NCI-H526 (cell line): ENCODE measurements at regions not wholly inside any gene's neighbourhood (a gene's known extent, or its start where the extent isn't known, plus 50 kb on each side); places are given as distances from the start of the nearest gene placed in this dataset.

Experiments used
- DNase-seq, 2 experiments: peaks; one replicate each; lab custom pipeline; 2025; lab: John Stamatoyannopoulos, UW

DNA sequence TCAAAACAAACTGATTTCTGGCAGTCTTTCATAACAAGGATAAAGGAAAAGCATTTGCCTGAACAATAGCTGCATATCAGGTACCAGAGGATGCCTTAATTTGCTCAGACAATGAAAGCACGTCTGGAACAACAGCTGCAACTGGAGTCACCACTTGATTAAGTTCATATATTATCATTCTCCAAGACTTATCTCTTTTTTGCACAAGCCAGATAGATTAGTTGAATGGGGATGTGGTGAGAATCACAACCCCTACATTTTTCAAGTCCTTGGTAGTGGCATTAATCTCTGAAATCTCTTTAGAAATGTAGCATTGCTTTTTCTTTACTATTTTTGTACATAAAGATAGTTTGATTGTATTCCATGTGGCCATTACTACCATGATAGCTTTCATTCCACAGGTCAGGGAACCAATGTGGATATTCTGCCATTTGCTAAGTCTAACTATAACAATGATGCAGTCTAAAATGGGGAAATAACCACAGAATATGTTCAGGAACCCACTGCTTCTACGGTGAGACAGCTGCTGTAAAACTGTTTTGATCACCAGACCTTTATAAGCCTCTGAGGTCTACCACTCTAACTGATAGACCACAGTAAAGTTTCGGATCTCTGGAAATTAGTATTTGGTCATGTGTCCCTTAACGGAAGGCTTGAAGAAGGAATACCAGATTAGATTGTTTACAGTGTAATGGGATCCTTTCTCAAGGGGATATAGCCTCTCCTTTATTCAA is 1176.2 kb downstream of the DNAJB9 start:
- DNase-seq: no peak

DNA sequence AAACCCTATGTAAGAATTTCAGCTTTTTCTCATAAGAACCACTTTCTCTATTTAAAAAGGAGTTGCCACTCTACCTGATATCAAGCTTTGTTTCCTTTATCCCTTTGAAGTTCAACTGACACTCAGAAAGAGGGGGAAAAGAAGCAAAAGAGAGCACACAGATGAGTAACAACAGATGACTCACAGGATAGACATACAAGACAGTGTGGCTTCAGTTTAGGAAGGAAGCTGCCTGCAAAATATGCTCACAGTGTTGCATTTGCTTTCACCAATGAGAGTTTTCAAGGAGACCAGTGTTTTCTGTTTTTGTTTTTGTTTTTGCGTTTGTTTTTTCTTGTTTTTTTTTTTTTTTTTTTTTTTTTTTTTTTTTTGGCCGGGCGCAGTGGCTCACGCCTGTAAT is 1181.6 kb downstream of the DNAJB9 start:
- DNase-seq: no peak

DNA sequence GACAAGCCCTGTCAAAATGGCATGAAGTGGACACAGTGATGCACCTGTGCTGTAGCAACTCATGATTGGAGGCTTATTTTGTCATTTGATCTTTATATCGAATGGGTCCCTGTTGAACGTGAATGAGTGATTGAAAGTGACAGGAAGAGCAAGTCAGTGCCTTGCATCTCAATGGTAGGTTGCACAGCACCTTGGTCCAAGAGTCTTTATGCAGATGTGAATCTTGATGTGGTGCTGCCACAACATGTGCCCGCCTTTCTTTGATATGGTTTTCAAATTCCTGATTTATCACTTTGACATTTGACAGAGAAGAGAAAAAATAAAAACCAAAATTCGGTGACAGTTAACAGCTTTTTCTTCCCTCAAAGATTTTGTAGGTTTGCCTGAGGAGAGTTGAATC is 1182.4 kb downstream of the DNAJB9 start:
- no peak for DNase-seq

DNA sequence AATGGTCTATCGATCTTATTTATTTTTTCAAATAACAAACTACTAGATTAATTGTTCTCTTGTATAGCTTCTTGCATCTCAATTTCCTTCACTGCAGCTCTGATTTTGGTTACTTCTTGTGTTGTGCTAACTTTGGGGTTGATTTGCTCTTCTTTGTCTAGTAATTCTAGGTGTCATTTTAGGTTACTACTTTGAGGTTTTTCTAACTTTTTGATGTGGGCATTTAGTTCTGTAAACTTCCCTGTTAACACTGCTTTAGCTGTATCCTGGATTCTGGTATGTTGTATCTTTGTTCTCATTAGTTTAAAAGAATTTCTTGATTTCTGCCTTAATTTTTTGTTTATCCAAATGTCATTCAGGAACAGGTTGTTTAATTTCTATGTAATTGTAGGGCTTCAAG is 1188.0 kb downstream of the DNAJB9 start:
- DNase-seq: no peak

DNA sequence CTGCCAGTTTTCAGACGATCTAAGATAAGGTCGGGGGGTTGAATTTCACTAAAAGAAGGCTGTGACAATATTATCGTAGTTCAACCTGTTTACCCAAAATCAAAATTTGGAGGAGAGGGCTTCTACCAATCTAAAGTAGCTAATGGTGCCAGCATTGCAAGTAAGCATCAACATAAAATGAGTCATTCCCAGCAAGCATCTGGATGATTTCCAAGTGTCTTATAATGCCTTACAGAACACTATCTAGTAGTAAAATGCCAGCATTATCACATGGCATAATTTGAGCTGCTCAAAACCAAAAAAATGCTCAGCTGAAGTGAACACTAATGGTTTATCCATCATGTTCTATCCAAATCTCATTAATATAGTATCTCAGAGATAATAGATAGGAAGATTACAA is 1193.9 kb downstream of the DNAJB9 start:
- no peak for DNase-seq

DNA sequence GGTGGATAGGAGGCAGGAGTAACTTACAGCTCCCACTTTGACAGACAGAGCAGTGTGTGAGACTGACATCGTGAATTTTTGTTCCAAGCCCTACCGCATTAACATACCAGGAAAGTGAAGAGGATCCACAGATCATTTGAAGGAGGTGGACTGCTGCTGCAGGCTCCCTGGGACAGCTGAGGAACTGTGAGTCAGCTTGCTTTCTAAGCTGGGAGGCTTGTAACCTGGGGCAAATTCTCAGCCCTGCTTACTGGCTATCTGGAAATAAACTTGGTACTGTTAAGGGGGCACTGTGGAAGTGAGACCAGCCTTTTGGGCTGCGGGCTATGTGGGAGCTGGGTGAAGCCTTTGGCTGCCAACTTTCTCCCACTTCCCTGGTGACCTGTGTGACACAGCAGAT is 1202.5 kb downstream of the DNAJB9 start:
- no peak for DNase-seq

DNA sequence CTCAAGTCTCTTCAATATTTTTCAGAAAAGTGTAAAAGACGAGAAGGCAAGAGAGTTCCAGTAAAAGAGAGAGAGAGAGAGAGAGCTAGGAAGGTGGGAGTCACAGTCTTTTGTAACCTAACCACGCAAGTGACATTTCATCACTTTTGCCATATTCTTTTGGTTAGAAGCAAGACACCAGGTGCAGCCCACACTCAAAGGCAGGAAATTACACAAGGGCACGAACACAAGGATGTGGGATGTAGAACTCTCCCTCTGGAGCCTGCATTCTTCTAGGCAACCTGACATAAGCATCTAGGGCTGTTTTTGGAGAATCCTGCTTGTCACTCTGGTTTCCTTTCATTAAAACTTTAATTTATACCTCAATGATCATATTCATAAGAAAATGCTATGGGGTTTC is 1213.1 kb downstream of the DNAJB9 start:
- no peak for DNase-seq

DNA sequence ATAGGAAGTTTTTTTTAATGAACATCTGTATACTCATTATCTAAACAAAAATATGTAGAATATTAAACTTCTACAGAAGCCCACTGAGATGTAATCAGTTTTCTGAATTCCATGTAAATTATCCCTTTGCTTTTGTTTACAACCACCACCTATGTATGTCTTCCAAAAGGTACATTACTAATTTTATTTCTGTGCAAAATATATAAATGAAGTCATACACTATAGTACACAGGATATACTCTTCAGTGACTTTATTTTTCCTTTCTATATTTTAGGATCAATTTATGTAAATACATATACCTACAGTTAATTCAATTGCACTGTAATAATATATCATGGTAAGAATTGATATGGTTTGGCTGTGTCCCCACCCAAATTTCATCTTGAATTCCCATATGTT is 1236.9 kb downstream of the DNAJB9 start:
- DNase-seq: no peak

DNA sequence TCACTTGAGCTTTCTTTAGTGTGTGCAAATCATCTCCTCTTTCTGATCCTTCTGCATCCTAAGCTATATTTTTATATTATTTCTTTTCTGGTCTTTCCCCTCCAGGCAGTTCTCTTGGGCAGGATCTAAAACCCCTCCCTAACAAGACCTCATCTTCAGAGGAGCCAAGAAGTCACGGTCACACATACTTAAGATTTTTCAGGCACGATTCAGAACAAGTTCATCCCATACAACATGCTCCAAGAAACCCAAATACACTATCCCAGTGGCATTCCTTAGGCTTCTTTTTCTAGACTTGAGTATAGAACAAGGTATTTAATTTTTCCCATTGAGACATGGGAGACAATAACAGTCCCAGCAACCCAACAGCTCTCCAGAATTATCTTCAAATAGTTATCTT is 1251.5 kb downstream of the DNAJB9 start:
- DNase-seq: no peak

DNA sequence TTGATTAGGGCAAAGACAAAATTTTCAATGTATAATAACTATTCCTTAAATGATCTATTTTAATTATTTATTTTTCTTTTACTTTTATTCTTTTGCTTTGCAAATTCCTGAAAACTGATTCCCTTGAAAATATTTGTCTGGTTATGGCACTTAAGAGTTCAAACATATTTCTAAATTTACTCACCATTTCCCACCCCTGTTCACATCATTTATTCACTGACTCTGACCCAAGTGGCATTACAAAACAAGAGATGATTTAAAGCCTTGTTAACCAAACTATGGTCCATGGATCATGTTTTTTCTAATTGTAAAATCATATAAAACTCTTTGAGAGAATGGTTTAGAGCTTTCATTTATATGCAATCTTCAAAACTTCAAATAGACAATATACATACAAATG is 1256.1 kb upstream of the LRRN3 start:
- no peak for DNase-seq

DNA sequence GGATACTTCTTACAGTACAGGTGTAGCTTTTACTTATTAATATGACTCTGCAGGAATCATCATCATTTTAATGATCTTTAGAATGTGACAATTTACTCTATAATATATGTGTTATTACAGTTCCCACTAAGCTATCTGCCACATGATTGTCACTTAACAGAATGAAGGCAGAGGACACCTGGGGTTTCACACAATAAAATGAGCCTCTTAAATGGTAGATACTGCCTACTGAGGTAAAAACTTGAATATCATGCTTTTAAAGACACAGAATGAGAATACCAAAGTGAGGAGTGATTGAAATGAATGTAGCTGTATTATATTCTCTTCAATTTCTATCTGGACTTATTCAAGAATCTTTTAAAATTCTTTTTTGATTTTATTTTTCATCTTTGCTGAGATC is 1255.3 kb upstream of the LRRN3 start:
- DNase-seq: no peak

DNA sequence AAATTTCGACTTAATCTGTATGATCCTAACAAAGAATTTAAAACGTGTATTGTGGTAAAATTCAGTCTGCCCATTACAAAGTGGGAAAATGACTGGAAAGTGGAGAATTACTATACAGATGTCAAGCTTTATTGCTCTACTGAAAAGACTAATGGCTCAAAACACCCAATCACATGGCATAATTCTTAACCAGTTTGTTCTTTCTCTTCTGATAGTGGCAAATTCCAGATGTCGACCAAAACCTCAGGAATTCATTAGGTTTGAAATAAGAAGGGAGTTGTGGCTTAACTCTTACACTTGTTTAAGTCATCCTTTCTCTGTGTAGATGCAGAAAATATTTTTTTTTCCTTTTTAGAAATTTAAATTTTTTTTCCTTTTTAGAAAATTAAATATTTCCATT is 1254.9 kb upstream of the LRRN3 start:
- DNase-seq: no peak

DNA sequence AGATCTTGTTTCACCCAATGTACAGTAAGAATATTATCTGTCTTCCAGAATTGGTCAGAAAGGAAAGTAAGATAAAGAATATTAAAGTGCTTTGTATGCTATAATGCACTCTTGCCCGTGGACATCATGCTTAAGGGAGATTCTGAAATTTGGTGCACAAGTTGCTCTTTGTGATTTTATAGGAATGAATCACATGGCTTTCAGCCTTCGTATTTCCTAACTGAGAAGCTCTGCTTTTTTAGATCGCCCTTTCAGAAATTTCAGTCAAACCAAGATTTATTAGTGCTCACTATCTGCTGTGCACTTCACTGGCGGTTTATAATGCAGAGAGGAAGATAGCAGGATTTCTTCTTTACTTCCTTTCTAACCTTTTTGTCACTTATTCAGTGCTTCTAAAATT is 1248.5 kb upstream of the LRRN3 start:
- no peak for DNase-seq

DNA sequence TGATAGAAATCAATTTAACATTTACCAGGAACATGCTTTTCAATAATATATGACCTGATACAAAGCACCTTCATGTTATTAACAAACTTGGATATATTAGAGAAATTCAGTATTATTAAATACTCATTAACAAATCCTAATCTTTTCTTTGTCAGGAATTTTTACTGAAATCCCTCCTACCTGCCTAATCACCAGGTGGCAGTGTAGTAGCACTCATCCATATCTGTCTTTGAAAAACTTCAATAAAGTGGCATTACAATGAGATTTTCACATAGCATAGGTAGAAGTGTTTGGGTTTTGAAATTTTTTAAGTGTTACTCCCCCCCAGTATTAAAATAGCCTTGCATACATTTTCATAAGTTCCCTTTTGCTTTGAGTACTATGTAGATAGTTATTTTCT is 1246.6 kb upstream of the LRRN3 start:
- peak in 1 of 2 experiments; percentile 42 for DNase-seq

DNA sequence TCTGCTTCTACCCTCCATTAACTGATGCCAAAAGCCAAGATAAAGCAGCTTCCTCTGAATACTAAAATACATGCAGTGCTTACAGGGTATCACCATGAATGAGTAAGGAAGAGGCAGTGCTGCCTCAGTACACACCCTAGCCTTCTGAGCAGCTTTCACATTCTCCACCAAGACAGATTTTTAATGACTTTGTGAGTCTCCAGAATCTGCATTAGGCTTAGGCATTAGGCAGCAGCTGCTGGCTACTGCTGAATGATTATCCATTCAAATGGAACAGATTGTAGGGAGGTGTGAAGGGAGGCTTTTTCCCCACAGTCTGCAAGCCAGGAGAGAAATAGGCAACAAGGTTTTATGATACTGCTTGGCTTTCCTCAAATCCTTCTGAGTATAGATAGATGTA is 1226.7 kb upstream of the LRRN3 start:
- no peak for DNase-seq

DNA sequence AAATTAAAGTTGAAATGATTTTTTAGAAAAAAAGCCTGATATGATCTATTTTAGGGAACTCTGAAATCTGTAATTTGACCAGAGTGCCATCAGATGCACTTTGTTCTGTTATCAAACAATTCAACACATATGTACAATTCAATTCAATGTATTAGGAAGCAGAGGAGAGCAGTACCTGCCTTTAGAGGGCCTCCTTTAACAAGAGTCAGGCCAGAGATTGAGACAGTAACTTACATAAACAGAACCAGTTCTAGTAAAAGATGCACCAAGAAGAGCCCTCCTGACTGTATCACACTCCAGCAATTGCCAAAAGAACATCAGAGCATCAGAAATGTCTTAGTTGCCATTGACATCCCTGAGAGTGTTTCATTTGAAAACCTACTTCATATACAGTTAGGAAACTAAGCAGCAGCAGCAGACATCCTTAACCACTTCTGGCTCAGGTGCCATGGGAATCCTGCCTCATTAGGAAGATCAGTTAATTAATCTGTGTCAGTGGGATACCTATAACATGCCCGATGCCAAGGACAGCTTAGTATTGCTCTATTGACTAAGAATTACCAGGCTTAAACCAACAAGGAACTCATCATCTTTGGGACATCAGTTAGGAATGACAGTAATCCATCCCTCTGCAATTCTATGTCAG is 1222.6 kb upstream of the LRRN3 start:
- DNase-seq: peak in 1 of 2 experiments; percentile 16

DNA sequence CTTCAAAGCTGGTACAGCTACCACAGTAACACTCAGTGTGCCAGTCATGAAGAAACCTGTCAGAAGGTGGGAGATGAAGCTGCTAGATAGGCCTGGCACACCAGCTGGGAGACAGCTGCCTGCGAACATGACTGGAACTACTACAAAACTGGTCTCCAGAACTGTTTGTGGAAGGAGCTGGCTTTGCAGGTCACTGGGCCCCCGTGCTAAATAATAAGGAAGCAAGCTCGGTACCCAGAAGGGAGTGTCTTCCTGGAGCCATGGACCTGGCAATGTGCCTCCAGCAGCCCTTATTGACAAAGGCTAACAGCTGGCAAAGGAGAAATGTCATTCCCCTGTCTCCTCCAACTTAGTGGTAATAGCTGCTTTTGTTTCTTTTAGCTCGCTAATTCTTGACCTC is 1217.6 kb upstream of the LRRN3 start:
- no peak for DNase-seq

DNA sequence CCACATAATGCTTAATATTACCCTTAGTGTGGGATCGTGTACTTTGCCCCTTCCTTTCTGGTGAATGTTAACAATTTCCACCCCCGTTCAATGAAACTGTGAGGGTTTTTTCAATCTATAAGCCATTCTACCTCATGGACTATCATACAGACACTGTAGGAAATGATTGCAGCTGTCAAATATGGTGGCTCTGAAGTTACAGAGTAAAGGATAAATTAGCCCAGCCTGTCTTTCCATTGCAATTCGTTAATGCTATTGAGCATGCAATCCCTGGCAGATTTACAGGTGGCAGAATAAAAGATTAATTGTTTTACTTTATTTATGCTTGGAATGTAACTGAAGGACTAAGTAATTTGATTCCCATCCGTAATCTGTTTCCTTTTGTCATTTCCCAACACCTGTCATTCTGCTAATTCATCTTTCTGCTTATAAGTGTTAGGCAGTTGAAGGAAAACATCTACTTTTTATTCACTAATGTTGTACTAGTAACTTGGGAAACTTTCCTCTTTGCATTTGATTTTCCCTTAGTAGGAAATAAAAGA is 1211.6 kb upstream of the LRRN3 start:
- DNase-seq: peak in 1 of 2 experiments; percentile 12

DNA sequence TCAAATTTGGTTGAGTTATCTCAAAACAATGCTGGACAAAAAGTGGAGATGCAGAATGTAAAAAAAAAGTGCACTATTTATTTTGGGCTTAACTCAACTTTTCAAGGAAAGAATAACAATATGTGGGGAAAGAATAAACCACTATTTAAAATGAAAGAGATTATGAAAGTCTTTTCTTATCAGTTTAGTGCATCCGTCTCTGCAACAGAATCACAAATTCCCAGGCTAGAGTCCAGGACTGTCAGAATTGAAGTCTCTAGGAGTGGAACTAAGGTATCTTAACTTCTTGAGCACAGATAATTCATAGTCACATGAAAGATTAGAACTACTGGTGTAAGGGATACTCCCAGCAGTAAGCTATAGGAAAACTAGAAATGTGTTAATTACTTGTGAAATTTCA is 1200.3 kb upstream of the LRRN3 start:
- no peak for DNase-seq

DNA sequence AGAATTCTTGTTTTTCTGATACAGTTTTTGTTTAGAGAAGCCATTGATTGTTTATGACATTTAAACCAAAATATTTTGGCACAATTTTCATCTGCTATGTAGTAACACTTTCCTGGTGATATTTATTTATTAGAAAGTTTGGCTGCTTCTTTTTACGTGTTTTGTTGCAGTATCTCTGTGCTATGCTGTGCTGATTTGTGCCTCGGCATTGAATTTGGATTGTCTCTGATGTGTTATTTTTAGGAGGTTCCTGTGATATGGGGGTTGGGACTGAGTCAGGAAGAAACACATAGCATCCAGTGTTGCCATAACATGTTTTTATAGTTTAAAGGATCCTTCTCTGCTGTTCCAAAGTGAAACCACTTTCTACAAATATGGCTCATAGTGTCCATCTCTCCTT is 1197.7 kb upstream of the LRRN3 start:
- DNase-seq: no peak

DNA sequence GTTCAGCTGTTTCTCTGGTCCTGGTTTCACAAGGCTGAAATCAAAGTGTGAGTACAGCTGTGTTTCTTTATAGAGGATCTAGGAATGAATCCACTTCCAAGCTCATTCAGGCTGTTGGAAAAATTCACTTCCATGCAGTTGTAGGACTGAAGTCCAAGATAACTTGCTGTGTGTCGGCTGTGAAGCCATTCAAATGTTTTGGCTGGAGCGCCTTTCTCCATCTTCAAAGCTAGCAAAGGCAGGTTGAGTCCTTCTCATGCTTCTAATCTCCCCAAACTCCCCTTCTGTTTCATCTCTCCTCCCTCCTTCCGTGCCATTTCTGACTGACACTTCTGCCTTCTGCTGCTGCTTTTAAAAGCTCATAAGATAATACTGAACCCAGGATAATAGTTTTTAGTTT is 1195.4 kb upstream of the LRRN3 start:
- DNase-seq: no peak

DNA sequence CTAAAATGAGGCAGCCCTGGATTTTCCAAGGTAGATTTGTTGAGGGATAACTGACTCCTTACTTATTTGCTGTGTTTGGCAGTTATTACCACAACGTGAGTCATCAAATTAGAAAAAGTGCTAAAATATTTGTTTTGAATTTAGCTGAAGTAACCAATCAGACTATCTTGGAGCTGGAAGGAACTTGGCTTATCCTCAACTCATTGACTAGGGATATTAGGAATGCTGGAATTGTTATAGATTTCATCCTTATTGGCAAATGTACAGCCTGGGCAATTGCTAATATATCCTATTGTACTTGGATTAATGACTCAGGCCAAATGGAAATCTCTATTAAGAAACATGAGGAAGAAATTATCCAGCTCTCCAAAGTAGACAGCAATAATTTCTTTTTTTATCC is 1189.0 kb upstream of the LRRN3 start:
- no peak for DNase-seq

DNA sequence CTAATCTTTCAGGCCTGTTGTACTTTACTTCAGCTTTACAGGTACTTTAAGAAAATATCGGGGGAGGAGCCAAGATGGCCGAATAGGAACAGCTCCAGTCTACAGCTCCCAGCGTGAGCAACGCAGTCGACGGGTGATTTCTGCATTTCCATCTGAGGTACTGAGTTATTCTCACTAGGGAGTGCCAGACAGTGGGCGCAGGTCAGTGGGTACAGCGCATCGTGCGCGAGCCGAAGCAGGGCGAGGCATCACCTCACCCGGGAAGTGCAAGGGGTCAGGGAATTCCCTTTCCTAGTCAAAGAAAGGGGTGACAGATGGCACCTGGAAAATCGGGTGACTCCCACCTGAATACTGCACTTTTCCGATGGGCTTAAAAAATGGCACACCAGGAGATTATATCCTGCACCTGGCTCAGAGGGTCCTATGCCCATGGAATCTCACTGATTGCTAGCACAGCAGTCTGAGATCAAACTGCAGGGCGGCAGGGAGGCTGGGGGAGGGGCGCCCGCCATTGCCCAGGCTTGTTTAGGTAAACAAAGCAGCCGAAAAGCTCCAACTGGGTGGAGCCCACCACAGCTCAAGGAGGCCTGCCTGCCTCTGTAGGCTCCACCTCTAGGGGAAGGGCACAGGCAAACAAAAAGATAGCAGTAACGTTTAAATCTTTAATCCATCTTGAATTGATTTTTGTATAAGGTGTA is 1185.4 kb upstream of the LRRN3 start:
- DNase-seq: peak in 1 of 2 experiments; percentile 16
